ENCODE measurements at regions not wholly inside any gene's neighbourhood (a gene's known extent, or its start where the extent isn't known, plus 50 kb on each side); places are given as distances from the start of the nearest gene placed in this dataset.

- intact Hi-C loops (cut with DNase I) = no loop called here
- Histone ChIP-seq H3K27ac (no peak overlapping the region), H3K9me3 (no peaks in the 10 kb centered on the region), H3K36me3 (no peaks in the 10 kb centered on the region), H3K4me1 (no peaks in the 10 kb centered on the region), H3K27me3 (no peaks in the 10 kb centered on the region), H3K4me3 (no peak overlapping the region)
- TF ChIP-seq, protein P1, sequence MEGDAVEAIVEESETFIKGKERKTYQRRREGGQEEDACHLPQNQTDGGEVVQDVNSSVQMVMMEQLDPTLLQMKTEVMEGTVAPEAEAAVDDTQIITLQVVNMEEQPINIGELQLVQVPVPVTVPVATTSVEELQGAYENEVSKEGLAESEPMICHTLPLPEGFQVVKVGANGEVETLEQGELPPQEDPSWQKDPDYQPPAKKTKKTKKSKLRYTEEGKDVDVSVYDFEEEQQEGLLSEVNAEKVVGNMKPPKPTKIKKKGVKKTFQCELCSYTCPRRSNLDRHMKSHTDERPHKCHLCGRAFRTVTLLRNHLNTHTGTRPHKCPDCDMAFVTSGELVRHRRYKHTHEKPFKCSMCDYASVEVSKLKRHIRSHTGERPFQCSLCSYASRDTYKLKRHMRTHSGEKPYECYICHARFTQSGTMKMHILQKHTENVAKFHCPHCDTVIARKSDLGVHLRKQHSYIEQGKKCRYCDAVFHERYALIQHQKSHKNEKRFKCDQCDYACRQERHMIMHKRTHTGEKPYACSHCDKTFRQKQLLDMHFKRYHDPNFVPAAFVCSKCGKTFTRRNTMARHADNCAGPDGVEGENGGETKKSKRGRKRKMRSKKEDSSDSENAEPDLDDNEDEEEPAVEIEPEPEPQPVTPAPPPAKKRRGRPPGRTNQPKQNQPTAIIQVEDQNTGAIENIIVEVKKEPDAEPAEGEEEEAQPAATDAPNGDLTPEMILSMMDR (IDR thresholded peaks at IDR 0.05) = no peak
- DNase-seq = no peak
- no peak for ATAC-seq
Observed at GRCh38 chr4:85369703-85370380, 105.1 kb upstream of the ARHGAP24 start.

DNA sequence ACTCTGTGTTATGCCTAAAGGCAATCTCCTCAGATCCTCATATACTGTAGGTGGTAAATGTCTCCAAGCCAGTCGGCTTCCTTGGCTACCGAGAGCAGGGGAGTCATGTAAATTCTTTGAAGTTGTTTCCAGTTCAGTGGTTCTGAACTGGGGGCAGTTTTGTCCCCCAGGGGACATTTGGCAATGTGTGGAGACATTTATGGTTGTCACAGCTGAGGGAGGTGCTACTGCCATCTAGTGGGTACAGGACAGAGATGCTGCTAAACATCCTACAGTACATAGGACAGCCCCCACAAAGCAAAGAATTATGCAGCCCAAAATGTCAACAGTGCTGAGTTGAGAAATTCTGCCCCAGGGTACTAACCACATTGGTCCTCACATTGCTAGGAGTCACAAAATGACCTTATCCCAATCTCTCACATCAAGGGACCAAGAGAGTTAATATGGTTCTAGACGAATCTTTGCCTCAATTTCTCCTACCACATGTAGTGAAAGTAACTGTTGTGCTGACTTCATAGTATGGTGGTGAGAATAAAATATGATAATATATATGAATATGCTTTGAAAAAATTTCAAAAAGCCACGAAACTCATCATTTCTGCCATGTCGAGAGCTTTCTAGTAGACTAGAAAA lies 104.4 kb upstream of the ARHGAP24 start:
- Histone ChIP-seq H3K27ac (no peak overlapping the region), H3K9me3 (no peaks in the 10 kb centered on the region), H3K27me3 (no peaks in the 10 kb centered on the region), H3K36me3 (no peaks in the 10 kb centered on the region), H3K4me1 (no peaks in the 10 kb centered on the region), H3K4me3 (no peak overlapping the region)
- DNase-seq = no peak
- TF ChIP-seq, protein P1 (IDR thresholded peaks at IDR 0.05) = peak; percentile 61
- ATAC-seq = peak; percentile 85
- intact Hi-C loops (cut with DNase I) = no loop called here

DNA sequence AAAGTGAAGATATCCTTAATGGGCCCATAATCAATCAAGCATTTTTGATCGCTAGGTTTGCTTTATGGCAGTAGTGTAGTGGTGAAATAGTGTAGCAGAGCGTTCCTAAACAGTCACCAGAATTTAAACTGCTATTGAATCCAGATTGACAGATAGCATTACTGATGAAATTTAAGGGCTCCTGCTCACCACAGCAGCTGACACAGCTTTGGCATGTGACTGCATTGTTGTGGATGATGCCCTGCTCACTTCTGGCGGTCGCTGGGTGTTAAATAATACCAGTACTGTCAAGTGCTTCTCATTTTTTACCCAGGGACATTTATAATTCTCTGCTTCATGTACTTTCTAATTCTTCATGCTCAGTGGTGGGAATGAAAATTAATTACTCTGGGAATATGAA lies 102.0 kb upstream of the ARHGAP24 start:
- H3K27me3 ChIP-seq = no peaks in the 10 kb centered on the region
- H3K36me3 ChIP-seq = no peaks in the 10 kb centered on the region
- H3K4me1 ChIP-seq = no peaks in the 10 kb centered on the region
- ATAC-seq (no peak), DNase-seq (no peak)
- intact Hi-C loops (cut with DNase I) = no loop called here
- TF ChIP-seq, protein P1 (IDR thresholded peaks at IDR 0.05) = no peak
- no peaks in the 10 kb centered on the region for H3K9me3 ChIP-seq
- no peak overlapping the region for H3K27ac ChIP-seq
- H3K4me3 ChIP-seq = no peak overlapping the region

- Histone ChIP-seq H3K36me3 (no peaks in the 10 kb centered on the region), H3K4me1 (no peaks in the 10 kb centered on the region), H3K27me3 (no peaks in the 10 kb centered on the region), H3K9me3 (no peaks in the 10 kb centered on the region), H3K4me3 (no peak overlapping the region), H3K27ac (no peak overlapping the region)
- TF ChIP-seq, protein P1 (IDR thresholded peaks at IDR 0.05) = no peak
- intact Hi-C loops (cut with DNase I) = no loop called here
- ATAC-seq (no peak), DNase-seq (no peak)
Observed at GRCh38 chr4:85376285-85376684, 98.7 kb upstream of the ARHGAP24 start.

GRCh38 chr4:85381968-85382367 lies 93.0 kb upstream of the ARHGAP24 start:
- DNase-seq = no peak
- intact Hi-C loops (cut with DNase I) = no loop called here
- TF ChIP-seq, protein P1 (IDR thresholded peaks at IDR 0.05) = no peak
- Histone ChIP-seq H3K4me3 (no peak overlapping the region), H3K9me3 (no peaks in the 10 kb centered on the region), H3K36me3 (no peaks in the 10 kb centered on the region), H3K27me3 (no peaks in the 10 kb centered on the region), H3K27ac (no peak overlapping the region), H3K4me1 (no peaks in the 10 kb centered on the region)
- no peak for ATAC-seq

Measured in upper lobe of right lung (tissue), 1 donor.